GM12865 (cell line): ENCODE measurements at regions not wholly inside any gene's neighbourhood (a gene's known extent, or its start where the extent isn't known, plus 50 kb on each side); places are given as distances from the start of the nearest gene placed in this dataset.

Experiments
- DNase-seq: peaks from one replicate; pipeline ENCODE4 v3.0.0; 2010; ENCODE audit warnings: low read depth
- H3K4me3 ChIP-seq: 2 replicates; pipeline ENCODE4 v1.5.1; 2011; ENCODE audit warnings: mild to moderate bottlenecking, low read depth, low read length, control low read depth
- TF ChIP-seq, protein P1 (sequence below): IDR thresholded peaks from 2 replicates; pipeline ENCODE4 v1.5.1; 2011; ENCODE audit warnings: low read length, control low read depth, low read depth, inconsistent platforms; ENCODE audit not compliant: insufficient read depth; ENCODE audit errors: missing control alignments

- no peak overlapping the region for H3K4me3 ChIP-seq
- DNase-seq, result no peak
- TF ChIP-seq, protein P1, sequence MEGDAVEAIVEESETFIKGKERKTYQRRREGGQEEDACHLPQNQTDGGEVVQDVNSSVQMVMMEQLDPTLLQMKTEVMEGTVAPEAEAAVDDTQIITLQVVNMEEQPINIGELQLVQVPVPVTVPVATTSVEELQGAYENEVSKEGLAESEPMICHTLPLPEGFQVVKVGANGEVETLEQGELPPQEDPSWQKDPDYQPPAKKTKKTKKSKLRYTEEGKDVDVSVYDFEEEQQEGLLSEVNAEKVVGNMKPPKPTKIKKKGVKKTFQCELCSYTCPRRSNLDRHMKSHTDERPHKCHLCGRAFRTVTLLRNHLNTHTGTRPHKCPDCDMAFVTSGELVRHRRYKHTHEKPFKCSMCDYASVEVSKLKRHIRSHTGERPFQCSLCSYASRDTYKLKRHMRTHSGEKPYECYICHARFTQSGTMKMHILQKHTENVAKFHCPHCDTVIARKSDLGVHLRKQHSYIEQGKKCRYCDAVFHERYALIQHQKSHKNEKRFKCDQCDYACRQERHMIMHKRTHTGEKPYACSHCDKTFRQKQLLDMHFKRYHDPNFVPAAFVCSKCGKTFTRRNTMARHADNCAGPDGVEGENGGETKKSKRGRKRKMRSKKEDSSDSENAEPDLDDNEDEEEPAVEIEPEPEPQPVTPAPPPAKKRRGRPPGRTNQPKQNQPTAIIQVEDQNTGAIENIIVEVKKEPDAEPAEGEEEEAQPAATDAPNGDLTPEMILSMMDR, result no peak
Measured at GRCh38 chr20:60680554-60680953, 571.5 kb upstream of the CDH4 start.

- DNase-seq, result no peak
- TF ChIP-seq, protein P1, result no peak
- no peak overlapping the region for H3K4me3 ChIP-seq
Measured at GRCh38 chr20:60687213-60687612, 564.8 kb upstream of the CDH4 start.

- H3K4me3 ChIP-seq, result no peak overlapping the region
- TF ChIP-seq, protein P1, result no peak
- DNase-seq, result no peak
Measured at GRCh38 chr20:60690771-60691170, 561.3 kb upstream of the CDH4 start.

GRCh38 chr20:60691966-60692615 is 560.0 kb upstream of the CDH4 start:
- TF ChIP-seq, protein P1, result no peak
- H3K4me3 ChIP-seq, result no peak overlapping the region
- no peak for DNase-seq

- no peak overlapping the region for H3K4me3 ChIP-seq
- TF ChIP-seq, protein P1, result no peak
- DNase-seq, result no peak
Measured at GRCh38 chr20:60693496-60694133, 558.4 kb upstream of the CDH4 start.

DNA sequence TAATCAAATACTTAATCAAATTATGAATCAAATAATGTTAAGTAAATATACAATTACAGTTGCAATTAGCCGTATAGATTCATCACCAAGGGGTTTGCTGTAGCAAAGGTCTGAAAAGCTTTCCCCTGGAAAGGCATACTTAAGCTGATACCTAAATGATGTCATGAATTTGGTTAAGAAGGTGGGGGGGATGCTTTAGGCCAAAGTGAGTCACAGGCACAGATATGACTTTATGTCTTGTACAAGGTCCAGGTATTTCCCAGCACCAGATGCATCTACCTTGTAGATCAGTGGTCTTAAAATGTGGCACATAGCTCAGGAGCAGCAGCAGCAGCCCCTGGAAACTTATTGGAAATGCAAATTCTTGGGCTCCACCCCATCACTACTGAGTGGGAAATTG is 557.3 kb upstream of the CDH4 start:
- TF ChIP-seq, protein P1, result no peak
- no peak overlapping the region for H3K4me3 ChIP-seq
- no peak for DNase-seq
